GM18505 (cell line): ENCODE measurements at regions not wholly inside any gene's neighbourhood (a gene's known extent, or its start where the extent isn't known, plus 50 kb on each side); places are given as distances from the start of the nearest gene placed in this dataset.

Experiments used
- ATAC-seq: cut with Tn5 transposase; IDR thresholded peaks from one replicate; pipeline ENCODE4 v1.9.1; 2021; ENCODE audit not compliant: unreplicated experiment
- POLR2A ChIP-seq: IDR thresholded peaks from 4 replicates; pipeline ENCODE4 v1.6.1; 2011; ENCODE audit warnings: borderline replicate concordance; ENCODE audit not compliant: insufficient read depth, insufficient read length; ENCODE audit errors: extremely low read depth

DNA sequence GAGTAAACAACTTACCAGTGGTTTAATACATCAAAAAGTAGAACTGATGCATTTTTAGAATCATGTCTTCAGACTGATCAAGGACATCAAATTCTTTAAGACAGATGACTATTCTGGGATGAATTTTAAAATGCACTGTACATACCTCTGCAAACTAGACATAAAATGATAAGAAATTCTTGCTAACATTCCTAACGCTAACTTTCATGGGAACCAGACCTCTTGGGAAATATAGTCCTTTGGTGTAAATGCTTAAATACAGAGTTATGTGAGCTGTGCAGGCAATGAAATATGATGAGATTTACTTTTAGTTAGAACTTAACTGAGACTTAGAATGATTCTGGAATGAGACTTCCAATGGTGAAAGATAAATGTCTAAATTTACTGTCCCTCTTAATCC is 562.0 kb downstream of the NR4A2 start:
- no peak for ATAC-seq

GRCh38 chr2:155766342-155767115 is 566.0 kb downstream of the NR4A2 start:
- TF ChIP-seq POLR2A = no peak
- no peak for ATAC-seq

More for the DNA sequence above, 562.0 kb downstream of the NR4A2 start:
- TF ChIP-seq POLR2A = no peak

DNA sequence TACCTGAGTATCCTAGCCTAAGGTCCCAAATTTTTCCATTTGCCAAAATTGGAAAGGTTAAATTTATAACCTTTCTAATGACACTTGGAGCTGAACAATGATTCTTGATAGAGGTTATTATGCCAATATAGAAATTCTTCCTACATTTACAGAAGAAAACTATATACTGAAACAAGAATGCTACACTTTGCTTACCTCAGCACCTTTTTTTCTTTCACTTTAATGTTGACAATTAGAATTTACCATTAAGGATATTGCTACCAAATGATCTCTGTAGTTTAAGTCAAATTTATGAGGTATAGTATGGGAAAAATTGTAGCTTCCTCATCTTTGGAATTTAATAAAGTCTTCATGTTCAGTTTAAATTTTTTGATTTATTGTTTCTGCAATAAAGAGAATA is 577.0 kb downstream of the NR4A2 start:
- ATAC-seq = no peak
- TF ChIP-seq POLR2A = no peak

DNA sequence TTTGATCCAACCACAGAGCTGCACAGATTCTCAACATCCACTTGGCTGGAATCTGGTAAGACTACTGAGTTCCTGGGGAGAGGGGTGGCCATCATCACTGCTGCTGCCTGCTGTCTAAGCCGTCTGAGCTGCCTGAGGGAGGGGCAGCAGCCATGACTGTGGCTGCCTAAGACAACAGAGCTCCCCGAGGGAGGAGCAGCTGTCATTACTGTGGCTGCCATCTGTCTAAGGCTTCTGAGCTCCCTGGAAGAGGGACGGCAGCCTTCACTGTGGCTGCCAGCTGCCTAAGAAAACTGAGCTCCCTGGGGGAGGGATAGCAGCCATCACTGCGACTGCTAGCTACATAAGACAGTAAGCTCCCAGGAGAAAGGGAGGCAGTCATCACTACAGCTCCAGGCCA is 584.4 kb downstream of the NR4A2 start:
- ATAC-seq = no peak
- TF ChIP-seq POLR2A = no peak

- TF ChIP-seq POLR2A = no peak
- no peak for ATAC-seq
Observed at GRCh38 chr2:155747531-155747930, 585.0 kb downstream of the NR4A2 start.

DNA sequence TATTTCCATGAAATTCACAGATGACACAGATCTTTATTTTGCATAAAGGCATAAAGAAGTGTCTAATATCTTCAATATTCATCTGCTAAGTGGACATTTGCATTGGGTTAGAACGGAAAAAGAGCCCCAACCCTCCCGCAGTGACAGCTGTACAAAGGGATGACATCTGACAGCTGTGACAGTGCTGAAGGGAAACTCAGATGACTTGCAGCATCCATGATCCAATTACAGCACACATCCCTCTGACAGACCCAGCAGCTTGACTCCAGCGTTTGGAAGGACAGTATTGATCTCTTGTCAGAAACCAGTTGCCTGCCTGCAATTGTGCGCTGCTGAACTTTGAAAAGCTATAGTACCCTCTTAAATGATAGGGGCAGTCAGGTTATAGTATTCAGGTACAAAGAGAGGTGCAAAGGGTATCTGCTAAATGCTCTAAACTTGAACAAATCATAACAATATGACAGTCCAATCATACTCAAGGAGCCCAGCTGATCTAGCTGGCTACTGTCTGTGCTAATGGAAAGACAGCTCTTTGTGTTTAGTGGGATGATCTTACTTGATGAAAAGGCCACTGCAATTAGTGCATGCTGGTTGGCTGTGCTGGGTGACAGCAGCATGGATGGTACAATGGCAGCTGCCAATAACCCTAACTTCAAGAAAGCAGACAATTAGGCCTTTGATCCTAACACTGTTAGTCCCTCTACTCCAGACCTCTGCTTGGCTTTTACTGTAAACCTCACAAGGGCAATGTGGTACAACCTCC is 599.2 kb downstream of the NR4A2 start:
- no peak for TF ChIP-seq POLR2A
- ATAC-seq = no peak

- no peak for ATAC-seq
Observed at GRCh38 chr2:155730804-155731203, 601.7 kb downstream of the NR4A2 start.

GRCh38 chr2:155727187-155727895 is 605.2 kb downstream of the NR4A2 start:
- TF ChIP-seq POLR2A = no peak
- ATAC-seq = no peak

More at GRCh38 chr2:155730804-155731203, 601.7 kb downstream of the NR4A2 start:
- no peak for TF ChIP-seq POLR2A

- ATAC-seq = no peak
- TF ChIP-seq POLR2A = no peak
Observed at GRCh38 chr2:155722290-155722689, 610.2 kb downstream of the NR4A2 start.

- TF ChIP-seq POLR2A = no peak
Observed at GRCh38 chr2:155715705-155716104, 616.8 kb downstream of the NR4A2 start.

DNA sequence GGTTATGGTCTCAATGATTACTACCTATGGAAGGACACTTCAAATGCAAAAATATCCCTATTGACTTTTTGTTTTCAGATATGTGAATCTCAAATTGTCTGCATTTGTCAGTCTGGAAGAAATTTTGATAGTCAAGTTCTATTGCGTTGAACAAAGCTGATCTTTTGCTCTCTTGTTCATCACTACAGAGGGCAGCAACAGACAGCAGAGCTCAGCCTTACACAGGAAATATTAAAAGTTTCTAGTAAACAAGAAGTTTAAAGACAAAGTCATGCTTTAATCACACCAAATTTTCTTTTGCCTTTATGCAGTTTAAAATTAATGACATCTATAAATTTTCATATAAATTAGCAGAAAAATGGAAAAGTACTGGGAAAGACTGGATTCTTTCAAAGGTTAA is 617.5 kb downstream of the NR4A2 start:
- TF ChIP-seq POLR2A = no peak
- no peak for ATAC-seq

More at GRCh38 chr2:155715705-155716104, 616.8 kb downstream of the NR4A2 start:
- no peak for ATAC-seq

DNA sequence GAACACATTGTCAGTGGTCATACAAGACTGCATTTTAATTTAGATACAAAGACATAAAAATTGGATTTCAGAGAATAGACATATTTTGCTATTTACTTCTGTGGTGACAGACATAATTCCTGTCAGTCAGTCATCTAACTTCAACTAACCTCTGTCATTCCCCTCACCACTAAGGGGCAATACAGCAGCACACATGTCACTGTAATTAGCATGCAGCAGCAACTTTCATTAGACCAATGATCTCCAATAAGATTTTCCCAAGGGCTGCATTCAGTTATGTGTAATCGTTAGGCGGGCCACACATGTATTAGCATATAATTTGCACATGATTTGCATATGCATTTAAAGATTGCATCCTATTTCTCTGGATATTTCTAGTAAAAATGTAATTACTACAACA is 624.5 kb downstream of the NR4A2 start:
- no peak for TF ChIP-seq POLR2A
- ATAC-seq = no peak

DNA sequence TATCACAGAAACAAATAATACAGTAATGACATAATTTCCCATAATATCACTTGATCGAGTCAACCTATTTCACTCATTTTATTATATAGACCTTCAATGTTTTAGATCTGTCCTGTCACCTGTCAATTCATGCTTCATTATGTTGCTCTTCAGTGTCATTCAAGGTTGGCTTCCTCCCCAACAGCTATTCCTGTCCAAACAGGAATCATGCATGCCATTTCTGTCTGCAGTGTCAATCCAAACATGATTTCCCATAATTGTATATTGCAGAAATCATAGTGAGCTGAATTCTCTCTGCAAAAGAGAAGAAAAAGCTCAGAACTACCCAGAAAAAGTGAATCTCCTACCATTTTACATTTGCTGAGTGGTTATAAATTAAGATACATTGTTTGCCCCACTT is 628.6 kb downstream of the NR4A2 start:
- ATAC-seq = no peak
- no peak for TF ChIP-seq POLR2A
